NB4 (cell line): ENCODE measurements at regions not wholly inside any gene's neighbourhood (a gene's known extent, or its start where the extent isn't known, plus 50 kb on each side); places are given as distances from the start of the nearest gene placed in this dataset.

Experiments used
- DNase-seq: peaks from one replicate; pipeline ENCODE4 v3.0.0; 2010; ENCODE audit warnings: low read depth
- H3K4me3 ChIP-seq: one replicate; pipeline ENCODE4 v1.5.1; 2011; ENCODE audit warnings: mild to moderate bottlenecking, low read depth, low read length, moderate library complexity
- CTCF ChIP-seq: IDR thresholded peaks from one replicate; pipeline ENCODE4 v1.5.1; 2012; ENCODE audit warnings: low read depth, low read length
- MAX ChIP-seq: IDR thresholded peaks from 2 replicates; pipeline ENCODE4 v1.6.1; 2011; ENCODE audit warnings: low read depth, low read length
- MYC ChIP-seq: IDR thresholded peaks from 2 replicates; pipeline ENCODE4 v1.6.1; 2011; ENCODE audit warnings: low read depth, low read length
- POLR2A ChIP-seq: IDR thresholded peaks from 2 replicates; pipeline ENCODE4 v1.6.1; 2011; ENCODE audit warnings: mild to moderate bottlenecking; ENCODE audit not compliant: insufficient read length; ENCODE audit errors: extremely low read depth

- DNase-seq = no peak
- no peak for TF ChIP-seq MYC
- TF ChIP-seq MAX = no peak
- TF ChIP-seq POLR2A = no peak
- TF ChIP-seq CTCF = no peak
- no peak overlapping the region for H3K4me3 ChIP-seq
These were observed 557.7 kb upstream of the NRSN1 start for GRCh38 chr6:23568292-23568691.

GRCh38 chr6:23584134-23584763, 541.8 kb upstream of the NRSN1 start:
- TF ChIP-seq MAX = no peak
- TF ChIP-seq CTCF = no peak
- no peak for TF ChIP-seq POLR2A
- TF ChIP-seq MYC = no peak
- DNase-seq = no peak
- no peak overlapping the region for H3K4me3 ChIP-seq

DNA sequence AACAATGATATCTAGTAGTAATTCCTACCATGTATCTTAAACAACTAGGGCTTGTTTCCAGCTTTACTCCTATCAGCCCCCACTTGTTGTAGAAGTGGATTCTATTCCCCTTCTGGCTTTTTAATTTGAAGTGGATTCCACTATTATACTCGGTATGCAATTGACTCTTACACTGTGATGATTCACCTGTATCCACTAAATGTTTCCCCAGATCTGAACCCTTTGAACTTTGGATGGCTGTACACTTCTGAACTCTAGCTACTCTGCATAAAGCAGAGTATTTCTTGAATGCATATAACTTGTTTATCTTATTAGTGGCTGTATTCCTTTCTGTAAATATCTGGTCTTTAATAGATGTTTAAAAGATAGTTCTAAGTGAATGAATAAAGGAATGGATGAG, 538.4 kb upstream of the NRSN1 start:
- DNase-seq = no peak
- H3K4me3 ChIP-seq = no peak overlapping the region
- no peak for TF ChIP-seq CTCF
- TF ChIP-seq MYC = no peak
- TF ChIP-seq POLR2A = no peak
- TF ChIP-seq MAX = no peak

- DNase-seq = no peak
- TF ChIP-seq POLR2A (no peak), CTCF (no peak), MYC (no peak)
- H3K4me3 ChIP-seq = no peak overlapping the region
These were observed 536.2 kb upstream of the NRSN1 start for GRCh38 chr6:23589811-23590210.

DNA sequence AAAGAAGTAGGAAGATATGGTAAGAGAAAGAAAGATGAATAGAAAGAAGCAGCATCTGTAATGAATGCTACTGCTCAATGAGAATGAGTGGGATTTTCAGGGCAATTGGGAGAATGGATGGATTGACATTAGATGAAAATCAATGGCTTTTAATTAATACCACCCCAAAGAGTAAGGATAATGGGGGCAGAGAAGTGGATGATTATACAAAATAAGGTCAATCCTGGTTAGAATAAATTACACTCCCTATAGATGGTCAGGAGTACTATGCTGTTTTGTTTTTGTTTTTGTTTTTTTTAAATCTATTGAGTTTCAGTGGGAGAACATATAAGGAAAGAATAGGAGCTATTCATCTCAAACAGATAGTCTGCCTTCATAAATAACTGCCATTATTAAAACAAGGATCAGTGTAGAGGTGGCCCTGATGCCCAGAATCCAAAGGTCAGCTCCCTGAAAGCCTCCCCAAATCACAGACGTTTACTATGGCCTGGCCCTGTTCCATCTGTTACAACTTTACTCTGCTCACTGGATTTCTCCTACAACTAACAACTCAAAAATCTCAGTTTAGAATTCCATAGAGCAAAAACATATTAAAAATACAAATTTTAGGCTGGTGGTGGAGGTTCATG, 535.4 kb upstream of the NRSN1 start:
- no peak for DNase-seq
- TF ChIP-seq CTCF = no peak
- no peak overlapping the region for H3K4me3 ChIP-seq

DNA sequence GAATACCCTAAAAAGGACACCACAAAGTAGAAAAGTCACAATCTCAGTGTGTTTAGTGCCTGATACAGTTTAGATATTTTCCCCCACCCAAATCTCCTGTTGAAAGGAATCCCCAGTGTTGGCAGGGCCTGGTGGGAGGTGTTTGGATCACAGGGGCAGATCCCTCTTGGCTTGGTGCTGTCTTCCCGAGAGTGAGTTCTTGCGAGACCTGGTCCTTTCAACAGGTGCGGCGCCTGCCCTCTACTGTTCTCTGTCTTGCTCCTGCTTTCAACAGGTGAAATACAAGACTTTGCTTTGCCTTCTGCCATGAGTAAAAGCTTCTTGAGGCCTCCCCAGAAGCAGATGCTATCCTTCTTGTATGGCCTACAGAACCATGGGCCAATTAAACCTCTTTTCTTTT, 534.3 kb upstream of the NRSN1 start:
- no peak for DNase-seq
- no peak overlapping the region for H3K4me3 ChIP-seq
- TF ChIP-seq MYC (no peak), MAX (no peak), CTCF (no peak), POLR2A (no peak)
